Neural cell (in vitro differentiated cells): ENCODE measurements at regions not wholly inside any gene's neighbourhood (a gene's known extent, or its start where the extent isn't known, plus 50 kb on each side); places are given as distances from the start of the nearest gene placed in this dataset.

Experiments used
- CTCF ChIP-seq: fragments of 450-650 bp; IDR thresholded peaks from 2 replicates; pipeline ENCODE4 v1.5.1; 2014; ENCODE audit warnings: antibody characterized with exemption, mild to moderate bottlenecking, moderate library complexity; ENCODE audit not compliant: poor library complexity, severe bottlenecking
- EP300 ChIP-seq: fragments of 450-650 bp; conservative IDR thresholded peaks from 2 replicates; pipeline ENCODE4 v1.6.1; 2014; ENCODE audit warnings: antibody characterized with exemption, mild to moderate bottlenecking, moderate library complexity; ENCODE audit not compliant: poor library complexity, severe bottlenecking
- EZH2 ChIP-seq: fragments of 200-600, 300-800 bp; shearing (Covaris generic), sonication (generic); IDR thresholded peaks from 2 replicates; pipeline ENCODE4 v1.6.1; 2014; ENCODE audit warnings: antibody characterized with exemption, low read length, borderline replicate concordance, mild to moderate bottlenecking; ENCODE audit not compliant: insufficient read depth, poor library complexity, severe bottlenecking
- MXI1 ChIP-seq: fragments of 450-650 bp; conservative IDR thresholded peaks from 2 replicates; pipeline ENCODE4 v1.6.1; 2014; ENCODE audit warnings: antibody characterized with exemption, mild to moderate bottlenecking; ENCODE audit not compliant: poor library complexity, severe bottlenecking
- POLR2AphosphoS5 ChIP-seq: IDR thresholded peaks from 2 replicates; pipeline ENCODE4 v1.6.1; 2012
- REST ChIP-seq: IDR thresholded peaks from 2 replicates; pipeline ENCODE4 v1.6.1; 2012; ENCODE audit warnings: borderline replicate concordance
- SMC3 ChIP-seq: fragments of 450-650 bp; conservative IDR thresholded peaks from 2 replicates; pipeline ENCODE4 v1.6.1; 2014; ENCODE audit warnings: antibody characterized with exemption, mild to moderate bottlenecking, moderate library complexity; ENCODE audit not compliant: poor library complexity

DNA sequence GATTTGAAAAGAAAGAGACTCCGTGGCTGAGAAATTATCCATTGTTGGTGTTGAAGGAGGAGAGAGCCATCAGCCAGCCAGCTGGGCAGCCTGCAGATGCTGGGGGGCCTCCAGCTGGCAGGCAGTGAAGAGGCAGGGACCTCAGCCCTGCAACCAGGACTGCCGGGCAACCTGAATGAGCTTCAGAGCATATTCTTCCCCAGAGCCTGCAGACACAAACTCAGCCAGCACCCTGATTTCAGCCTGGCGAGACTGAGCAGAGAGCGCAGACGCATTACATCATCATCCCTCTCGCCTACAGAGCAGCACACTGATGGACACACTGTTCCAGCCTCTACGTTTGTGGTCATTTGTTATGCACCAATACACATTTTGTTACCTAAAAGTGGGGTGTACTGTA is 150.7 kb upstream of the RAB6C start:
- TF ChIP-seq REST: no peak
- no peak for TF ChIP-seq MXI1
- TF ChIP-seq CTCF: no peak
- TF ChIP-seq EZH2: no peak
- TF ChIP-seq POLR2AphosphoS5: no peak
- no peak for TF ChIP-seq SMC3
- TF ChIP-seq EP300: no peak
